ENCODE measurements at regions not wholly inside any gene's neighbourhood (a gene's known extent, or its start where the extent isn't known, plus 50 kb on each side); places are given as distances from the start of the nearest gene placed in this dataset.

GRCh38 chr11:10979529-10979928, 121.7 kb upstream of the ZBED5 start:
- no peak for TF ChIP-seq GATA2 (IDR thresholded peaks at IDR 0.05; ENCODE audit: low read depth, low read length)
- no peak for TF ChIP-seq GATA3 (IDR thresholded peaks at IDR 0.05; ENCODE audit: low read depth, low read length)

Measured in SH-SY5Y (cell line).